Endothelial cell of umbilical vein (primary cell): ENCODE measurements at regions not wholly inside any gene's neighbourhood (a gene's known extent, or its start where the extent isn't known, plus 50 kb on each side); places are given as distances from the start of the nearest gene placed in this dataset.

Experiments
- BruUV-seq: library from RNA; stranded (reverse); fragments of 400-500 nt; replicated peaks from 2 replicates; lab custom pipeline; 2021; lab: Mats Ljungman, UMichigan
- CTCF ChIA-PET: fragments of 300-600, 350-600 bp; sonication (Branson Sonifier 250); formaldehyde crosslinking; loops from one replicate; lab custom pipeline; 2021; ENCODE audit warnings: antibody characterized with exemption, inconsistent platforms; lab: Charles Lee
- POLR2A ChIA-PET: fragments of 300-600, 350-600 bp; sonication (Branson Sonifier 250); formaldehyde crosslinking; loops from one replicate; lab custom pipeline; 2021; ENCODE audit warnings: antibody characterized with exemption, inconsistent platforms; lab: Charles Lee
- DNase-seq: peaks from one replicate; pipeline ENCODE4 v3.0.0-alpha.2; 2011; ENCODE audit warnings: low read depth, low spot score
- FAIRE-seq: peaks from 2 replicates; lab custom pipeline; 2011; peaks lifted over from hg19 to GRCh38; lab: Jason Lieb, UNC
- H2AFZ ChIP-seq: 2 replicates; pipeline ENCODE4 v1.6.0; 2012; ENCODE audit warnings: low read depth, low read length, control low read depth, inconsistent platforms
- H3K27ac ChIP-seq: 2 replicates; pipeline ENCODE4 v1.5.1; 2011; ENCODE audit warnings: low read depth, mild to moderate bottlenecking, control low read depth, low read length, moderate library complexity; ENCODE audit not compliant: insufficient read depth
- H3K27me3 ChIP-seq, 2 experiments: 2 replicates each; pipeline versions ENCODE4 v1.6.0 to v1.6.1; 2011; ENCODE audit warnings: low read length in 2 of 2, mixed read lengths in 1 of 2; ENCODE audit not compliant: control insufficient read depth in 2 of 2, insufficient read depth in 2 of 2
- H3K36me3 ChIP-seq, 2 experiments: 2 replicates in 1 of 2; 3 replicates in 1 of 2; pipeline ENCODE4 v1.5.1; 2011; ENCODE audit warnings: low read length in 2 of 2, mild to moderate bottlenecking in 1 of 2, moderate library complexity in 1 of 2; ENCODE audit not compliant: control insufficient read depth in 2 of 2, insufficient read depth in 2 of 2; ENCODE audit errors: extremely low read depth in 1 of 2
- H3K4me1 ChIP-seq: 3 replicates; pipeline ENCODE4 v1.5.1; 2011; ENCODE audit warnings: mild to moderate bottlenecking, low read length; ENCODE audit not compliant: control insufficient read depth, insufficient read depth; ENCODE audit errors: extremely low read depth
- H3K4me2 ChIP-seq: 2 replicates; pipeline ENCODE4 v1.6.1; 2011; ENCODE audit warnings: low read length, control low read depth, mixed read lengths; ENCODE audit not compliant: insufficient read depth
- H3K4me3 ChIP-seq, 3 experiments: fragments of 200-600 bp in 1 of 3; sonication (generic), shearing (Covaris generic) in 1 of 3; replicated peaks in 1 of 3; 2 replicates each; pipeline ENCODE4 v1.5.1; 2011 to 2016; ENCODE audit warnings: control low read depth in 3 of 3, low read length in 3 of 3, mild to moderate bottlenecking in 2 of 3, inconsistent platforms in 1 of 3, low read depth in 1 of 3, moderate library complexity in 1 of 3; ENCODE audit not compliant: insufficient read depth in 1 of 3
- H3K79me2 ChIP-seq: 2 replicates; pipeline ENCODE4 v1.6.0; 2012; ENCODE audit warnings: low read length, inconsistent platforms; ENCODE audit not compliant: control insufficient read depth, insufficient read depth
- H3K9ac ChIP-seq: replicated peaks from 2 replicates; pipeline ENCODE3; 2011; ENCODE audit warnings: low read length, control low read depth; ENCODE audit not compliant: insufficient read depth; ENCODE audit errors: extremely low read depth
- H3K9me1 ChIP-seq: replicated peaks from 3 replicates; pipeline ENCODE4 v1.6.0; 2011; ENCODE audit warnings: mild to moderate bottlenecking, low read length; ENCODE audit not compliant: control insufficient read depth, insufficient read depth; ENCODE audit errors: extremely low read depth
- H3K9me3 ChIP-seq: replicated peaks from 2 replicates; pipeline ENCODE4 v1.5.1; 2012; ENCODE audit warnings: low read length, inconsistent platforms; ENCODE audit not compliant: control insufficient read depth, insufficient read depth
- H4K20me1 ChIP-seq: replicated peaks from 2 replicates; pipeline ENCODE3; 2011; ENCODE audit warnings: mild to moderate bottlenecking, low read length; ENCODE audit not compliant: control insufficient read depth, insufficient read depth; ENCODE audit errors: extremely low read depth
- EZH2 ChIP-seq: IDR thresholded peaks from 2 replicates; pipeline ENCODE4 v1.6.1; 2012; ENCODE audit warnings: borderline replicate concordance, low read depth, mild to moderate bottlenecking, moderate library complexity, low read length, inconsistent platforms; ENCODE audit not compliant: severe bottlenecking
- FOS ChIP-seq: IDR thresholded peaks from 2 replicates; pipeline ENCODE4 v1.6.1; 2011; ENCODE audit warnings: mild to moderate bottlenecking, low read length, moderate library complexity, borderline replicate concordance; ENCODE audit not compliant: insufficient read depth
- GATA2 ChIP-seq: IDR thresholded peaks from 2 replicates; pipeline ENCODE4 v1.7.0; 2011; ENCODE audit warnings: low read depth, mild to moderate bottlenecking, moderate library complexity, mixed read lengths, low read length; ENCODE audit not compliant: insufficient read length, insufficient read depth
- JUN ChIP-seq: IDR thresholded peaks from 2 replicates; pipeline ENCODE4 v1.6.1; 2011; ENCODE audit warnings: borderline replicate concordance, low read depth; ENCODE audit not compliant: insufficient read length, insufficient read depth
- MAX ChIP-seq: IDR thresholded peaks from 2 replicates; pipeline ENCODE4 v1.6.1; 2011; ENCODE audit not compliant: insufficient read depth, insufficient read length
- MYC ChIP-seq: IDR thresholded peaks from one replicate; pipeline ENCODE4 v1.6.1; 2011; ENCODE audit warnings: mild to moderate bottlenecking, low read depth, low read length
- POLR2A ChIP-seq: IDR thresholded peaks from 2 replicates; pipeline ENCODE4 v1.6.1; 2012; ENCODE audit warnings: low read depth, mild to moderate bottlenecking, control low read depth, low read length
- POLR2AphosphoS5 ChIP-seq: IDR thresholded peaks from 2 replicates; pipeline ENCODE4 v1.6.1; 2012; ENCODE audit warnings: low read depth, mild to moderate bottlenecking, control low read depth, low read length, moderate library complexity; ENCODE audit not compliant: insufficient read depth
- dilution Hi-C: fragments of 300-500 bp; cut with MboI; formaldehyde crosslinking; loops from one replicate; pipeline ENCODE4 v1.15.0; 2019; ENCODE audit warnings: low sequenced_read_pairs; ENCODE audit not compliant: extremely low pct_ligation_motif_present
- intact Hi-C: fragments of 100-400 bp; cut with micrococcal nuclease; formaldehyde crosslinking; loops from one replicate; pipeline ENCODE4 v1.10.0; 2022

GRCh38 chr4:180542445-180543100 lies 1700.6 kb upstream of the TENM3 start:
- Histone ChIP-seq H3K79me2 (no peaks in the 10 kb centered on the region), H3K27ac (no peak overlapping the region), H3K9ac (no peak overlapping the region), H3K4me3 (no peak overlapping the region), H3K4me1 (no peaks in the 10 kb centered on the region), H3K4me2 (no peak overlapping the region), H2AFZ (no peak overlapping the region), H3K36me3 (no peaks in the 10 kb centered on the region), H4K20me1 (no peaks in the 10 kb centered on the region), H3K9me1 (no peaks in the 10 kb centered on the region), H3K9me3 (no peaks in the 10 kb centered on the region), H3K27me3 (no peaks in the 10 kb centered on the region)
- intact Hi-C loops, result no loop called here
- FAIRE-seq (no peak), DNase-seq (no peak)
- ChIA-PET CTCF (no interaction called here), POLR2A (no interaction called here)
- no TSS peak for BruUV-seq
- TF ChIP-seq GATA2 (no peak), MYC (no peak), MAX (no peak), POLR2A (no peak), FOS (no peak), EZH2 (no peak), JUN (no peak)
- dilution Hi-C loops, result no loop called here

GRCh38 chr4:180550106-180550505 lies 1693.1 kb upstream of the TENM3 start:
- no peaks in the 10 kb centered on the region for H3K9me1 ChIP-seq
- H3K27me3 ChIP-seq, result no peaks in the 10 kb centered on the region
- no peak overlapping the region for H3K9ac ChIP-seq
- ChIA-PET POLR2A (no interaction called here), CTCF (no interaction called here)
- dilution Hi-C loops, result no loop called here
- FAIRE-seq, result no peak
- TF ChIP-seq JUN (no peak), MYC (no peak), FOS (no peak), POLR2AphosphoS5 (no peak), MAX (no peak)
- H2AFZ ChIP-seq, result no peak overlapping the region
- no peaks in the 10 kb centered on the region for H3K79me2 ChIP-seq
- no peaks in the 10 kb centered on the region for H3K36me3 ChIP-seq
- H3K27ac ChIP-seq, result no peak overlapping the region
- H4K20me1 ChIP-seq, result no peaks in the 10 kb centered on the region
- H3K4me2 ChIP-seq, result no peak overlapping the region
- intact Hi-C loops, result no loop called here
- no peaks in the 10 kb centered on the region for H3K4me1 ChIP-seq
- no TSS peak for BruUV-seq
- H3K4me3 ChIP-seq, result no peak overlapping the region
- H3K9me3 ChIP-seq, result no peaks in the 10 kb centered on the region
- no peak for DNase-seq
